OCI-LY7 (cell line): ENCODE measurements at regions not wholly inside any gene's neighbourhood (a gene's known extent, or its start where the extent isn't known, plus 50 kb on each side); places are given as distances from the start of the nearest gene placed in this dataset.

Experiments
- EZH2phosphoT487 ChIP-seq: fragments of 200-600 bp; sonication (generic); IDR thresholded peaks from 2 replicates; pipeline ENCODE4 v1.6.1; 2018; ENCODE audit warnings: low read depth, borderline replicate concordance, mild to moderate bottlenecking, mixed run types, antibody characterized with exemption, low read length, moderate library complexity, mixed read lengths
- TF ChIP-seq, protein P1 (sequence below): fragments of 200-600 bp; sonication (generic); conservative IDR thresholded peaks from 2 replicates; pipeline ENCODE4 v1.5.1; 2014; ENCODE audit warnings: mild to moderate bottlenecking, antibody characterized with exemption, low read length, moderate library complexity, mixed read lengths

DNA sequence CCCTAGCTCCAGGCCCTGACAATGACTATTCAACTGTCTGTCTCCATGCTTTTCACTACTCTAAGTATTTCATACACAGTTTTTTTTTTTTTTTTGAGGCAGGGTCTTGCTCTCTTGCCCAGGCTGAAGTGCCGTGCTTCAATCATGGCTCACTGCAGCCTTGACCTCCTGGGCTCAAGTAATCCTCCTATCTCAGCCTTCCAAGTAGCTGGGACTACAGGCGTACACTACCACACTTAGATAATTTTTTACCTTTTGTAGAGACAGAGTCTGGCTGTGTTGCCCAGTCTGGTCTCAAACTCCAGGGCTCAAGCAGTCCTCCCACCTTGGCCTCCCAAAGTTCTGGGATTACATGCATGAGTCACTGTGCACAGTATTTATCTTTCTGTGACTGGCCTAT, 815.4 kb downstream of the DACH1 start:
- TF ChIP-seq, protein P1, sequence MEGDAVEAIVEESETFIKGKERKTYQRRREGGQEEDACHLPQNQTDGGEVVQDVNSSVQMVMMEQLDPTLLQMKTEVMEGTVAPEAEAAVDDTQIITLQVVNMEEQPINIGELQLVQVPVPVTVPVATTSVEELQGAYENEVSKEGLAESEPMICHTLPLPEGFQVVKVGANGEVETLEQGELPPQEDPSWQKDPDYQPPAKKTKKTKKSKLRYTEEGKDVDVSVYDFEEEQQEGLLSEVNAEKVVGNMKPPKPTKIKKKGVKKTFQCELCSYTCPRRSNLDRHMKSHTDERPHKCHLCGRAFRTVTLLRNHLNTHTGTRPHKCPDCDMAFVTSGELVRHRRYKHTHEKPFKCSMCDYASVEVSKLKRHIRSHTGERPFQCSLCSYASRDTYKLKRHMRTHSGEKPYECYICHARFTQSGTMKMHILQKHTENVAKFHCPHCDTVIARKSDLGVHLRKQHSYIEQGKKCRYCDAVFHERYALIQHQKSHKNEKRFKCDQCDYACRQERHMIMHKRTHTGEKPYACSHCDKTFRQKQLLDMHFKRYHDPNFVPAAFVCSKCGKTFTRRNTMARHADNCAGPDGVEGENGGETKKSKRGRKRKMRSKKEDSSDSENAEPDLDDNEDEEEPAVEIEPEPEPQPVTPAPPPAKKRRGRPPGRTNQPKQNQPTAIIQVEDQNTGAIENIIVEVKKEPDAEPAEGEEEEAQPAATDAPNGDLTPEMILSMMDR: no peak
- no peak for TF ChIP-seq EZH2phosphoT487
